Tibial nerve (tissue), 4 donors: ENCODE measurements at regions not wholly inside any gene's neighbourhood (a gene's known extent, or its start where the extent isn't known, plus 50 kb on each side); places are given as distances from the start of the nearest gene placed in this dataset.

Experiments
- DNase-seq, 2 donors: peaks; one replicate each; pipeline ENCODE4 v3.0.0-alpha.2; 2019; ENCODE audit warnings: low spot score in 2 of 2
- H3K27ac ChIP-seq, 4 donors: fragments of 200-600 bp; sonication (generic) in 3 of 4; one replicate each; pipeline ENCODE4 v1.5.1; 2017 to 2019; ENCODE audit warnings: mild to moderate bottlenecking in 1 of 4
- H3K27me3 ChIP-seq, 2 donors: fragments of 200-600 bp; sonication (generic) in 1 of 2; one replicate each; pipeline versions ENCODE4 v1.5.1 to v1.6.0; 2017 to 2019
- H3K36me3 ChIP-seq, 3 donors: fragments of 200-600 bp; sonication (generic); one replicate each; pipeline ENCODE4 v1.5.1; 2018 to 2019
- H3K4me1 ChIP-seq, 4 donors: fragments of 200-600 bp; sonication (generic) in 3 of 4; one replicate each; pipeline ENCODE4 v1.5.1; 2017 to 2019
- H3K4me3 ChIP-seq, 4 donors: fragments of 200-600 bp; sonication (generic) in 3 of 4; one replicate each; pipeline ENCODE4 v1.5.1; 2017 to 2019; ENCODE audit warnings: mild to moderate bottlenecking in 1 of 4, moderate library complexity in 1 of 4
- H3K9me3 ChIP-seq, 4 donors: fragments of 200-600 bp; sonication (generic) in 3 of 4; one replicate each; pipeline ENCODE4 v1.5.1; 2017 to 2019
- EP300 ChIP-seq, 2 donors: sonication (generic); formaldehyde crosslinking; IDR thresholded peaks; one replicate each; pipeline ENCODE4 v1.6.1; 2017; ENCODE audit warnings: antibody characterized with exemption in 2 of 2, mild to moderate bottlenecking in 1 of 2
- POLR2A ChIP-seq, 2 donors: fragments of 450-650 bp; IDR thresholded peaks; one replicate each; pipeline ENCODE4 v1.6.1; 2017; ENCODE audit warnings: antibody characterized with exemption in 2 of 2, mild to moderate bottlenecking in 2 of 2, moderate library complexity in 2 of 2
- WGBS, 2 donors: methylation state at CpG; one replicate each; pipeline ENCODE4 v1.1.5; 2018; 5-methylcytosine and 5-hydroxymethylcytosine counted together
- TF ChIP-seq, protein P1 (sequence below), 5 experiments: fragments of 200-600 bp in 3 of 5; fragments of 450-650 bp in 2 of 5; sonication (generic) in 3 of 5; IDR thresholded peaks; one replicate each; pipeline ENCODE4 v1.5.1; 2016 to 2019; ENCODE audit warnings: antibody characterized with exemption in 5 of 5, mild to moderate bottlenecking in 3 of 5, moderate library complexity in 2 of 5

DNA sequence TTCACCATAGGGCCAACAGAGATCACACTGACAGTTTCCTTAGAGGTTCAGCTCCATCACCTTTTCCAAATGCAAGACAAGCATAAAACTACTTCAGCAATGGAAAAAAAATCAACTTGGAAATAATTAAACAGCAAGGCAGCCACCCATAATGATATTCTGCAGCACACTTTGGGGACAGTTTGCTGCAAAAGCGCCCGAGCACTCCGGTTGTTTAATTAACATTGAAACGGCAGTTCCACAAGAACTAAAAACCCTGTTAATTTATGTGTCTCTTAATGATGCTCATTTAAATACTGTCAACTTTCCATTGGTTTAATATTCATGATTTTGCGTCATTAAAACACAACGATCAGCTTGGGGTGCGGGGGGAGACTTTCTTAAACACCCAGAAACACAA, 153.2 kb downstream of the ELAVL4 start:
- peaks cover 0 to 11% (median 0%) of the 10 kb centered on the region in 4 donors for H3K4me1 ChIP-seq
- no peaks in the 10 kb centered on the region for H3K9me3 ChIP-seq
- no peak for DNase-seq
- H3K36me3 ChIP-seq = no peaks in the 10 kb centered on the region
- TF ChIP-seq EP300 (IDR thresholded peaks at IDR 0.05) = no peak
- TF ChIP-seq, protein P1, sequence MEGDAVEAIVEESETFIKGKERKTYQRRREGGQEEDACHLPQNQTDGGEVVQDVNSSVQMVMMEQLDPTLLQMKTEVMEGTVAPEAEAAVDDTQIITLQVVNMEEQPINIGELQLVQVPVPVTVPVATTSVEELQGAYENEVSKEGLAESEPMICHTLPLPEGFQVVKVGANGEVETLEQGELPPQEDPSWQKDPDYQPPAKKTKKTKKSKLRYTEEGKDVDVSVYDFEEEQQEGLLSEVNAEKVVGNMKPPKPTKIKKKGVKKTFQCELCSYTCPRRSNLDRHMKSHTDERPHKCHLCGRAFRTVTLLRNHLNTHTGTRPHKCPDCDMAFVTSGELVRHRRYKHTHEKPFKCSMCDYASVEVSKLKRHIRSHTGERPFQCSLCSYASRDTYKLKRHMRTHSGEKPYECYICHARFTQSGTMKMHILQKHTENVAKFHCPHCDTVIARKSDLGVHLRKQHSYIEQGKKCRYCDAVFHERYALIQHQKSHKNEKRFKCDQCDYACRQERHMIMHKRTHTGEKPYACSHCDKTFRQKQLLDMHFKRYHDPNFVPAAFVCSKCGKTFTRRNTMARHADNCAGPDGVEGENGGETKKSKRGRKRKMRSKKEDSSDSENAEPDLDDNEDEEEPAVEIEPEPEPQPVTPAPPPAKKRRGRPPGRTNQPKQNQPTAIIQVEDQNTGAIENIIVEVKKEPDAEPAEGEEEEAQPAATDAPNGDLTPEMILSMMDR (IDR thresholded peaks at IDR 0.05) = no peak
- no peak for TF ChIP-seq POLR2A (IDR thresholded peaks at IDR 0.05)
- H3K4me3 ChIP-seq = no peak overlapping the region
- no peaks in the 10 kb centered on the region for H3K27me3 ChIP-seq
- no peak overlapping the region for H3K27ac ChIP-seq
- WGBS, 2 donors = 91 to 92% methylated on average over 7 of the region's 7 CpGs

DNA sequence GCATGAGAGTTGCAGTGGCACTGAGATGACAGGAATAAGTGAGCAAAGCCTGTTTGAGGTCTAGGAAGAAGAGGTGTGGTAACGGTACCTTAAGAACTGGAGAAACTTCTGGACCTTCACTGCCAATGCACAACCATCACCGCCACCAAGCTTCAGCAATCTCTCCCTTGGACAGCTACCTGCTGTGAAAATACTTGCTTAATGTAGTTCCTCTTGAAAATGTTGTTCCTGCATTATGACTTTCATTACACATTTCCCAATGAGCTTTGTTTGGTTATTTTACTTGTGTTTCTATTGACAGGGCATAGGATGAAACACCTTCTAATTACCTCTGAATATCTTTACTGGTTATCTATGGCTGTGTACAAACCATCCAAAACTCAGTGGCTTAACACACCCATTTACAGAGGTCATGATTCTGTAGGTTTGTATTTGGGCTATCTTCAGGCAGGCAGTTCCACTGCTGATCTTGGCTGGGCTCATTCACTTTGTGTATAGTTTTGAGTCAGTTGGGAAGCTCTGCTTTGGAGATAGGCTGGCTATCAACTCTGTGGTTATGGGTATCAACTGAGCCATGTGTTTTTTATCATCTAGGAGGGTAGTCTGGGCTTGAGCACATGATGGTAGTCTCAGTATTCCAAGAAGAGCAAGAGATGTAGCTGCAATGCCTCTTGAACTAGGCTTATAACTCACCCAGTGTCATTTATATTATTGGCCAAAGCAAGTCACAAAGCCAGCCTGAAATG, 149.4 kb downstream of the ELAVL4 start:
- Histone ChIP-seq H3K36me3 (no peaks in the 10 kb centered on the region), H3K4me3 (no peak overlapping the region), H3K27me3 (no peaks in the 10 kb centered on the region), H3K9me3 (no peaks in the 10 kb centered on the region), H3K4me1 (no peaks in the 10 kb centered on the region), H3K27ac (no peak overlapping the region)
- 86% methylated on average over 2 of the region's 2 CpGs for WGBS, 2 donors
- no peak for DNase-seq
- TF ChIP-seq, protein P1 (IDR thresholded peaks at IDR 0.05) = no peak
- TF ChIP-seq EP300 (IDR thresholded peaks at IDR 0.05) (no peak), POLR2A (IDR thresholded peaks at IDR 0.05) (no peak)

DNA sequence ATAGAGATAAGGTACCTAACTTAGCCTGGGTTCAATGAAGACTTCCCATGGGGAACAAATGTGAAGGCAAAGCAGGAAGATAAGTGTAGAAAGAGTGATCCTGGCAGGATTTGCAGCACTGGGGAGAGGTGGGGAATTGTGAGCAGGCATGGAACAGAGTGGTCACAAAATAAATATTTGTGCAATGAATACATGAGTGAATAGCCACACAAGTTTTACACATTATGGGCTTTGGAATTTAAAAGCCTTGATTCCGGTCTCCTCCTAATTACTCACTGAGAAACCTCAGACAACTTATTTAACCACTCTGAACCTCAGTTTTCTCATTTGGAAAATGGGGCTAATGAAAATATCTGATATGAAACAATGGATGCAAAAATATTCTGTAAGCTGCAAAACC, 148.3 kb downstream of the ELAVL4 start:
- Histone ChIP-seq H3K9me3 (no peaks in the 10 kb centered on the region), H3K36me3 (no peaks in the 10 kb centered on the region), H3K27ac (no peak overlapping the region), H3K4me3 (no peak overlapping the region), H3K27me3 (no peaks in the 10 kb centered on the region), H3K4me1 (no peaks in the 10 kb centered on the region)
- TF ChIP-seq EP300 (IDR thresholded peaks at IDR 0.05) (no peak), POLR2A (IDR thresholded peaks at IDR 0.05) (no peak)
- TF ChIP-seq, protein P1 (IDR thresholded peaks at IDR 0.05) = no peak
- 81 to 91% methylated on average over 1 of the region's 1 CpG for WGBS, 2 donors
- no peak for DNase-seq
